ENCODE measurements at regions not wholly inside any gene's neighbourhood (a gene's known extent, or its start where the extent isn't known, plus 50 kb on each side); places are given as distances from the start of the nearest gene placed in this dataset.

- DNase-seq (ENCODE audit: low spot score) = no peak
These were observed 590.2 kb downstream of the EPHA4 start for GRCh38 chr2:220981926-220982325.

GRCh38 chr2:220985561-220985960, 586.5 kb downstream of the EPHA4 start:
- DNase-seq (ENCODE audit: low spot score) = no peak

GRCh38 chr2:220987839-220988238, 584.3 kb downstream of the EPHA4 start:
- DNase-seq (ENCODE audit: low spot score) = no peak

GRCh38 chr2:220991972-220992371, 580.1 kb downstream of the EPHA4 start:
- DNase-seq (ENCODE audit: low spot score) = no peak

- DNase-seq (ENCODE audit: low spot score) = no peak
These were observed 577.3 kb downstream of the EPHA4 start for GRCh38 chr2:220994846-220995245.

GRCh38 chr2:220995581-220995980, 576.5 kb downstream of the EPHA4 start:
- no peak for DNase-seq (ENCODE audit: low spot score)

- no peak for DNase-seq (ENCODE audit: low spot score)
These were observed 573.9 kb downstream of the EPHA4 start for GRCh38 chr2:220998156-220998555.

GRCh38 chr2:220999356-220999755, 572.7 kb downstream of the EPHA4 start:
- DNase-seq (ENCODE audit: low spot score) = no peak

- DNase-seq (ENCODE audit: low spot score) = no peak
These were observed 570.7 kb downstream of the EPHA4 start for GRCh38 chr2:221001381-221001801.

GRCh38 chr2:221002101-221002685, 569.9 kb downstream of the EPHA4 start:
- no peak for DNase-seq (ENCODE audit: low spot score)

GRCh38 chr2:221005338-221005737, 566.8 kb downstream of the EPHA4 start:
- no peak for DNase-seq (ENCODE audit: low spot score)

GRCh38 chr2:221006084-221006483, 566.0 kb downstream of the EPHA4 start:
- DNase-seq (ENCODE audit: low spot score) = no peak

GRCh38 chr2:221016551-221016950, 555.6 kb downstream of the EPHA4 start:
- DNase-seq (ENCODE audit: low spot score) = no peak

- no peak for DNase-seq (ENCODE audit: low spot score)
These were observed 553.8 kb downstream of the EPHA4 start for GRCh38 chr2:221018262-221018661.

- no peak for DNase-seq (ENCODE audit: low spot score)
These were observed 552.4 kb downstream of the EPHA4 start for GRCh38 chr2:221019668-221020067.

- no peak for DNase-seq (ENCODE audit: low spot score)
These were observed 549.5 kb downstream of the EPHA4 start for GRCh38 chr2:221022554-221022953.

GRCh38 chr2:221025398-221025797, 546.7 kb downstream of the EPHA4 start:
- no peak for DNase-seq (ENCODE audit: low spot score)

- DNase-seq (ENCODE audit: low spot score) = no peak
These were observed 537.9 kb downstream of the EPHA4 start for GRCh38 chr2:221034026-221034701.

GRCh38 chr2:221034973-221035372, 537.1 kb downstream of the EPHA4 start:
- no peak for DNase-seq (ENCODE audit: low spot score)

- DNase-seq (ENCODE audit: low spot score) = no peak
These were observed 529.2 kb downstream of the EPHA4 start for GRCh38 chr2:221042926-221043325.

- DNase-seq (ENCODE audit: low spot score) = peak; percentile 64
These were observed 527.3 kb downstream of the EPHA4 start for GRCh38 chr2:221044781-221045180.

- no peak for DNase-seq (ENCODE audit: low spot score)
These were observed 521.9 kb downstream of the EPHA4 start for GRCh38 chr2:221050020-221050795.

GRCh38 chr2:221051162-221051561, 520.9 kb downstream of the EPHA4 start:
- DNase-seq (ENCODE audit: low spot score) = no peak

All from putamen (tissue), 1 donor.